Testis (tissue), 2 donors: ENCODE measurements at regions not wholly inside any gene's neighbourhood (a gene's known extent, or its start where the extent isn't known, plus 50 kb on each side); places are given as distances from the start of the nearest gene placed in this dataset.

Experiments used
- CTCF ChIP-seq, 3 experiments: fragments of 450-650 bp in 2 of 3; fragments of 200-600 bp in 1 of 3; sonication (generic) in 1 of 3; IDR thresholded peaks; one replicate each; pipeline ENCODE4 v1.5.1; 2016 to 2019; ENCODE audit warnings: antibody characterized with exemption in 3 of 3, mild to moderate bottlenecking in 2 of 3, moderate library complexity in 1 of 3
- POLR2A ChIP-seq: fragments of 450-650 bp; IDR thresholded peaks from one replicate; pipeline ENCODE4 v1.6.1; 2017; ENCODE audit warnings: antibody characterized with exemption, mild to moderate bottlenecking, moderate library complexity

DNA sequence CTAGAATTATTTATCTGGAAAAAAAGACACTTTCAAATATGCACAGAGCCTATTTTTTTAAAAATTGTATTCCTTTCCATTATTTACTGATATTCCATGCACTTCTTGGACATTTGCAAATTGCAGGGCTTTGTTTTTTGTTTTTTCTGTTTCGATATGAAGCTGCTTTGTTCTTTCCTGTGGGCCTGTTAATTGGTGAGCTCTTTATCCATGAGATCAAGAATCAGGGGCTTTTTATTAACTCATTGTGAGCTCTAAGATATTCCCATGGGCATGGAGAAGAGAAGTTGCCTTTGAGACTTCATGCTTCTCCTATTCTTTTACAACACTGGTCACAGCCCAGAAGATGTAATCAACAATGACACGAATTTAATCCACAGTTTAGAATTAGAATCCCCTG, 145.1 kb downstream of the SAMD5 start:
- TF ChIP-seq CTCF (IDR thresholded peaks at IDR 0.05) = no peak
- TF ChIP-seq POLR2A = no peak
